Coronary artery (tissue), 2 donors: ENCODE measurements at regions not wholly inside any gene's neighbourhood (a gene's known extent, or its start where the extent isn't known, plus 50 kb on each side); places are given as distances from the start of the nearest gene placed in this dataset.

Experiments used
- DNase-seq: peaks from one replicate; pipeline ENCODE4 v3.0.0-alpha.2; 2017; ENCODE audit warnings: low spot score
- H3K27ac ChIP-seq, 2 donors: fragments of 200-600 bp; sonication (generic); one replicate each; pipeline ENCODE4 v1.5.1; 2016 to 2019
- H3K4me3 ChIP-seq: fragments of 200-600 bp; sonication (generic); 2 replicates; pipeline ENCODE4 v1.5.1; 2016; ENCODE audit warnings: mild to moderate bottlenecking, moderate library complexity
- TF ChIP-seq, protein P1 (sequence below): fragments of 200-600 bp; sonication (generic); IDR thresholded peaks from one replicate; pipeline ENCODE4 v1.5.1; 2019; ENCODE audit warnings: antibody characterized with exemption

DNA sequence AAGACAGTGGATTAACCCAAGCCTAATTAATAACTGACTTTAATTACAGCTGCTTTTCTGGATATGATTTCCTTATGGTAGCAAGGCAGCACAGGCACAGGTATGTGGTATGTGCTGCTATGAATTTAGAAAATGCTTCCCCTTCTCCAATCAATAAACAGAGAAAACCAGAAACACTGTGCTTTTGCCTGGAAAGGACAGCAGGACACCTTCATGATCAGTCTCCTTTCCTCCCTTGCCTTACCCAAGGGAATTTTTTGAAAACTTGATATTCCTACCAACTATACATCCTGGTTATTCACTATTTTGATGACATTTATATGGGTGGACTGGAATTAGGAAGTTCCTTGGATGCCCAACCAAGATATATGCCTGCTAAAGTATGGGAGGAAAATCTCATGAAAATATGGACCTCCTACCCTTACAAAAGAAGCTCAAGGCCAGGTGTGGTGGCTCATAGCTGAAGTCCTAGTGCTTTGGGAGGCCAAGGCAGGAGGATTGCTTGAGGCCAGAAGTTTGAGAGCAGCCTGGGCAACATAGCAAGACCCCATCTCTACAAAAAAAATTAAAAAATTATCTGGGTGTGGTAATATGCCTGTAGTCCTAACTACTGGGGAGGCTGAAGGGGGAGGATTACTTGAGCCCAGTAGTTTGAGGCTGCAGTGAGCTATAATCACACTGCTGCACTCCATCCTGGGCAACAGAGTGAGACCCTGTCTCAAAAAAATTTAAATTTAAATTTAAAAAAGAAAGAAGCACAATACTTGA lies 106.3 kb upstream of the WAC start:
- Histone ChIP-seq H3K4me3 (no peak overlapping the region), H3K27ac (no peak overlapping the region)
- TF ChIP-seq, protein P1, sequence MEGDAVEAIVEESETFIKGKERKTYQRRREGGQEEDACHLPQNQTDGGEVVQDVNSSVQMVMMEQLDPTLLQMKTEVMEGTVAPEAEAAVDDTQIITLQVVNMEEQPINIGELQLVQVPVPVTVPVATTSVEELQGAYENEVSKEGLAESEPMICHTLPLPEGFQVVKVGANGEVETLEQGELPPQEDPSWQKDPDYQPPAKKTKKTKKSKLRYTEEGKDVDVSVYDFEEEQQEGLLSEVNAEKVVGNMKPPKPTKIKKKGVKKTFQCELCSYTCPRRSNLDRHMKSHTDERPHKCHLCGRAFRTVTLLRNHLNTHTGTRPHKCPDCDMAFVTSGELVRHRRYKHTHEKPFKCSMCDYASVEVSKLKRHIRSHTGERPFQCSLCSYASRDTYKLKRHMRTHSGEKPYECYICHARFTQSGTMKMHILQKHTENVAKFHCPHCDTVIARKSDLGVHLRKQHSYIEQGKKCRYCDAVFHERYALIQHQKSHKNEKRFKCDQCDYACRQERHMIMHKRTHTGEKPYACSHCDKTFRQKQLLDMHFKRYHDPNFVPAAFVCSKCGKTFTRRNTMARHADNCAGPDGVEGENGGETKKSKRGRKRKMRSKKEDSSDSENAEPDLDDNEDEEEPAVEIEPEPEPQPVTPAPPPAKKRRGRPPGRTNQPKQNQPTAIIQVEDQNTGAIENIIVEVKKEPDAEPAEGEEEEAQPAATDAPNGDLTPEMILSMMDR = no peak
- no peak for DNase-seq

DNA sequence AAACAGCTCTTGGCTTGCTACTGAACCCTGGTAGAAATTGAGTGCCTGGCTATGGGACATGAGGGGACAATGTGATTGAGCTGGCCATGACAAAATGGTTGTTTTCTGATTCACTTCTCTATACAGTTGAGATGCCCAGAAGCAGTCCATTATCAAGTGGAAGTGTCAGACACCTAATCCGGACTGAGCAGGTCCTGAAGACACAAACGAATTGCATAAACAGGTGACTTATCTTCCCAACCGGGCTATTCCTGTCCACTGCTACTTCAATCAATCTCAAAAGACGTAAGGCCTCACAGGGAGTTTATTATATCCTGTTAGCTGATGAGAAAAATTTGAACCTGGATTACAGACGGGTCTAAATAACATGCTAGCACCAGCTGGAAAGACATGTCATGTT lies 105.5 kb upstream of the WAC start:
- H3K27ac ChIP-seq = no peak overlapping the region
- H3K4me3 ChIP-seq = no peak overlapping the region
- no peak for DNase-seq
- TF ChIP-seq, protein P1 = no peak

DNA sequence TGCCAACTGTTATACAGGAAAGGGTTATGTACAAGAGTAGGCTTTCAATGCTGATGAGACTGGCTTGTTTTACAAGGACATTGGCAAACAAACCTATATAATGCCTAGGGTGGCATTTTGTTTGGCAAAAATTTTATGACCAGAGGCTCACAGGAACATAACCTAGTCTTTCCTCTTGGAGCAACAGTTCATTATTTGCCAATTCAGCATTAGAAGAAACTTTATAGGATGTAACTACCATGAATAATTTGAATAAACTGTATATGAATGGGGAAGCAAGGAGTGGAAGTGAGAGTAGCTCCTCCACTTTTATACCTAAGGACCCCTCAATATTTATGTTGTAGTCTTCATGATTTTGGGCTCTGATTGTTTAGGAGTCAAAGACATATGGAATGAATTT lies 103.9 kb upstream of the WAC start:
- TF ChIP-seq, protein P1 = no peak
- Histone ChIP-seq H3K4me3 (no peak overlapping the region), H3K27ac (no peak overlapping the region)
- no peak for DNase-seq

DNA sequence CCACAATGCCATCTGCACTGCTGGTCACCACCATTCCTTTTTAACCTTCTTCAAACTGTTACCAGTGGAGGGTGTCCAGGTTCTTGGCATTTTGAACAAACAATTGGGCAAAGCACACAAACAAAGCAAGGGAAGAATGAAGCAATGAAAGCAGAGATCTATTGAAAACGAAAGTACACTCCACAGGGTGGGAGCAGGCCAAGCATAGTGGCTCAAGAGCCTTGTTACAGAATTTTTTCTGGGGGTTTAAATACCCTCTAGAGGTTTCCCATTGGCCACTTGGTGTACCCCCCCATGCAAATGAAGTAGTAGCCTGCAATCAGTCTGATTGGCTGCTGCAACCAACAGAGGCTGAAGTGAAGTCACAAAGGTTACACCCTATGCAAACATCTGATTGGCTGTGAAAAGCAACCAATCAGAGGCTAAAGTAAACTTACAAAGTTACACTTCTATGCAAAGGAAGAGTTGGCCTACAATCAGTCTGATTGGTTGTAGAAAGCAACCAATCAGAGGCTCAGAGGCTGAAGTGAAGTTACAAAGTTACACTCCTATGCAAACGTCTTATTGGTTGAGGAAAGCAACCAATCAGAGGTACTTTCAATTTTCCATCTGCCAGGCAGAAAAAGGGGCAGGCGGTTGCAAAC lies 103.2 kb upstream of the WAC start:
- no peak for DNase-seq
- TF ChIP-seq, protein P1 = no peak
- Histone ChIP-seq H3K4me3 (no peak overlapping the region), H3K27ac (no peak overlapping the region)

DNA sequence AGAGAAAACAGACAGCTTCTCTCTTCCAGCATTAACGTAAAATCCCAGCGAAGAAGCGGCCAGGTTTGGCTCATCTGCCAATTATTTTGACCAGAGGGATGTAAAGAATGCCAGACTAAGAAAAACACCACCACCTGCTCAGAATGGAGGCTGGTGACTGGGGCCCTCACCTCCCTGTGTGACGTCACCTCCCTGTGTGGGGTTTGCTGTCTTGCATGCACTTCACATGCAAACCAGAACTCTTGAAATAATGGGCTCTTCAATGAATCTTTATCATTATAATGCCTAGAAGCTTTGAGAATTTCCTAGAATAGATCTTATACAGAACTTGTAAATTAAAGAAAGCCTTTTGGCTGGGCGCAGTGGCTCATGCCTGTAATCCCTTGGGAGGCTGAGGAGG lies 101.8 kb upstream of the WAC start:
- Histone ChIP-seq H3K4me3 (no peak overlapping the region), H3K27ac (no peak overlapping the region)
- TF ChIP-seq, protein P1 = no peak
- DNase-seq = no peak

DNA sequence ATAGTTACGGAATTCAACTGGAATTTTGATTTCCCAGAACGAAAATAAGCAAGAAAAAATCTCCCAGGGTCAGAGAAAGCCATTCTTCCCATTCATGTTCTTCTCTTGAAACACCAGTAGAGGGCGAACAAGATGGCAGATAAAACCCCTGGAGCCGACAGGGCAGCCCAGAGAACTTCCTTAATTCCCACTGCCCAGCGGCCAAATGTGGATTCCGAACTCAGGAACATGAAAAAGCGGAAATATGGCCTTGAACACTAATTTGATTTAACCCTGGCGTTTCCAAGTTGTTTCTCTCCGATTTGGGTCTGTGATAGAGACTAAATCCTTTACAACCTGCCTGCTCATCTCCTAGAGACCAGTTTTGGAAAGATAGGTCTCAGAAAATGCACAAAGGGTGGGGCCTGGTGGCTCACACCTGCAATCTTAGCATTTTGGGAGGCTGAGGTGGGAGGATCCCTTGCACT lies 100.7 kb upstream of the WAC start:
- TF ChIP-seq, protein P1 = peak; percentile 67
- H3K27ac ChIP-seq = no peak overlapping the region
- H3K4me3 ChIP-seq = no peak overlapping the region
- DNase-seq = no peak

DNA sequence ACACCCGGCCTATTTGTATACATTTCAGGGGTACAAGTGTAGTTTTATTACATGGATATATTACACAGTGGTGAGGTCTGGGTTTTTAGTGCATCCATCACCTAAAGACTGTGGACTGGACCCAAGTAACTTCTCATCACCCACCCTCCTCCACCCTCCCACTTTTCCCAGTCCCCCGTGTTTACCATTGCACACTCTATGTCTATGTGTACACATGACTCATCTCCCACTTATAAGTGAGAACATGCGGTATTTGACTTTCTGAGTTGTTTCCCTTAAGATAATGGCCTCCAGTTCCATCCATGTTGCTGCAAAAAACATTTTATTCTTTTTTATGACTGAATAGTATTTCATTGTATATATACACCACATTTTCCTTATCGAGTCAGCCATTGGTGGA lies 98.9 kb upstream of the WAC start:
- Histone ChIP-seq H3K4me3 (no peak overlapping the region), H3K27ac (no peak overlapping the region)
- DNase-seq = no peak
- TF ChIP-seq, protein P1 = no peak
